OCI-M2 (cell line): ENCODE measurements at regions not wholly inside any gene's neighbourhood (a gene's known extent, or its start where the extent isn't known, plus 50 kb on each side); places are given as distances from the start of the nearest gene placed in this dataset.
"Not testable (repeated sequence)": the region's sequence is repeated elsewhere in the genome, so short reads cannot be mapped to it uniquely, and the experiment has no call there.

ENCODE experiments used
- DNase-seq: peaks from one replicate; lab custom pipeline; 2025; ENCODE audit not compliant: unreplicated experiment; lab: John Stamatoyannopoulos, UW

- no peak for DNase-seq
Observed at GRCh38 chr2:195471163-195471562, 185.9 kb upstream of the SLC39A10 start.

GRCh38 chr2:195470622-195471021 is 186.4 kb upstream of the SLC39A10 start:
- no peak for DNase-seq

- DNase-seq: no peak
Observed at GRCh38 chr2:195468771-195469170, 188.3 kb upstream of the SLC39A10 start.

GRCh38 chr2:195466427-195466826 is 190.6 kb upstream of the SLC39A10 start:
- DNase-seq: no peak

GRCh38 chr2:195461010-195461409 is 196.0 kb upstream of the SLC39A10 start:
- no peak for DNase-seq

- no peak for DNase-seq
Observed at GRCh38 chr2:195458936-195459335, 198.1 kb upstream of the SLC39A10 start.

GRCh38 chr2:195457873-195458272 is 199.2 kb upstream of the SLC39A10 start:
- DNase-seq: no peak

GRCh38 chr2:195456771-195457170 is 200.3 kb upstream of the SLC39A10 start:
- no peak for DNase-seq

- no peak for DNase-seq
Observed at GRCh38 chr2:195451160-195451559, 205.9 kb upstream of the SLC39A10 start.

- no peak for DNase-seq
Observed at GRCh38 chr2:195450552-195451113, 206.4 kb upstream of the SLC39A10 start.

GRCh38 chr2:195447323-195447975 is 209.6 kb upstream of the SLC39A10 start:
- DNase-seq: no peak

GRCh38 chr2:195445639-195446038 is 211.4 kb upstream of the SLC39A10 start:
- no peak for DNase-seq

- no peak for DNase-seq
Observed at GRCh38 chr2:195443926-195444325, 213.1 kb upstream of the SLC39A10 start.

- no peak for DNase-seq
Observed at GRCh38 chr2:195442458-195443175, 214.4 kb upstream of the SLC39A10 start.

GRCh38 chr2:195438692-195439091 is 218.3 kb upstream of the SLC39A10 start:
- no peak for DNase-seq

GRCh38 chr2:195437521-195437920 is 219.5 kb upstream of the SLC39A10 start:
- no peak for DNase-seq

- no peak for DNase-seq
Observed at GRCh38 chr2:195434346-195434745, 222.7 kb upstream of the SLC39A10 start.

GRCh38 chr2:195433729-195434128 is 223.3 kb upstream of the SLC39A10 start:
- not testable (repeated sequence) for DNase-seq

GRCh38 chr2:195428673-195429072 is 228.4 kb upstream of the SLC39A10 start:
- no peak for DNase-seq

- no peak for DNase-seq
Observed at GRCh38 chr2:195425328-195425727, 231.7 kb upstream of the SLC39A10 start.

GRCh38 chr2:195419033-195419432 is 238.0 kb upstream of the SLC39A10 start:
- DNase-seq: no peak

GRCh38 chr2:195414537-195415100 is 242.4 kb upstream of the SLC39A10 start:
- DNase-seq: no peak
